ENCODE measurements at regions not wholly inside any gene's neighbourhood (a gene's known extent, or its start where the extent isn't known, plus 50 kb on each side); places are given as distances from the start of the nearest gene placed in this dataset.

DNA sequence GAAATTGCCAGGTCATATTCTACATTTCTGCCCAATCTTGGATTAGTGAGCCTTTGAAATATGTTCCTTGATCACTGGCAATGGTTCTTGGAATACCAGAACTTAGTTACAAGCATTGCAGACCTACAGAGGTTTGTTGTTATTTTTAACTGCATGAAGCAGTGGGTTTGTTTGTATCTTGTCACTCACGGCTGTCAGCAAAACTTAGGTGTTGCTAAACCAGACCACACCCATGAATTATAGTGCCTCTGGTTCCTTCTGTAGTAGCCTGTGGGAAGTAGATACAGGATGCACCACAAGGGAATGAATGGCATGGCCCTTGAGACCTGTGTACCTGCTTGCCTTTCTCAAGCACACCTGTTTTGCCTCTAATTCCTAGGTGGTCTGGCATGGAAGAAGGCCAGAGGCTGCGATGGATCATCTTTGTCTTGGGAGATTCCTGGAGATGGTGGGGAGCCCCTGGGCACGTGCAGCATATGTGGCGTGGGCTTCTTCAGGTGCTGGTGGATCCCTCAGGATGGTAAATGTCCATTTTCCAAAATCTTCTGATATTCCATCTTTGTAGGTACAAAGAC is 138.8 kb downstream of the SNRPN start:
- TF ChIP-seq, protein P1, sequence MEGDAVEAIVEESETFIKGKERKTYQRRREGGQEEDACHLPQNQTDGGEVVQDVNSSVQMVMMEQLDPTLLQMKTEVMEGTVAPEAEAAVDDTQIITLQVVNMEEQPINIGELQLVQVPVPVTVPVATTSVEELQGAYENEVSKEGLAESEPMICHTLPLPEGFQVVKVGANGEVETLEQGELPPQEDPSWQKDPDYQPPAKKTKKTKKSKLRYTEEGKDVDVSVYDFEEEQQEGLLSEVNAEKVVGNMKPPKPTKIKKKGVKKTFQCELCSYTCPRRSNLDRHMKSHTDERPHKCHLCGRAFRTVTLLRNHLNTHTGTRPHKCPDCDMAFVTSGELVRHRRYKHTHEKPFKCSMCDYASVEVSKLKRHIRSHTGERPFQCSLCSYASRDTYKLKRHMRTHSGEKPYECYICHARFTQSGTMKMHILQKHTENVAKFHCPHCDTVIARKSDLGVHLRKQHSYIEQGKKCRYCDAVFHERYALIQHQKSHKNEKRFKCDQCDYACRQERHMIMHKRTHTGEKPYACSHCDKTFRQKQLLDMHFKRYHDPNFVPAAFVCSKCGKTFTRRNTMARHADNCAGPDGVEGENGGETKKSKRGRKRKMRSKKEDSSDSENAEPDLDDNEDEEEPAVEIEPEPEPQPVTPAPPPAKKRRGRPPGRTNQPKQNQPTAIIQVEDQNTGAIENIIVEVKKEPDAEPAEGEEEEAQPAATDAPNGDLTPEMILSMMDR (IDR thresholded peaks at IDR 0.05): no peak
- no peak for TF ChIP-seq POLR2A (IDR thresholded peaks at IDR 0.05)
